Nephron progenitor cell (in vitro differentiated cells): ENCODE measurements at regions not wholly inside any gene's neighbourhood (a gene's known extent, or its start where the extent isn't known, plus 50 kb on each side); places are given as distances from the start of the nearest gene placed in this dataset.
"Not testable (repeated sequence)": the region's sequence is repeated elsewhere in the genome, so short reads cannot be mapped to it uniquely, and the experiment has no call there.

Source experiments
- DNase-seq: peaks from one replicate; pipeline ENCODE4 v3.0.0; 2021
- H3K27ac Mint-ChIP-seq: 2 replicates; pipeline ENCODE4 v1.8.0; 2021; ENCODE audit warnings: mild to moderate bottlenecking, moderate library complexity, mixed read lengths
- H3K27me3 Mint-ChIP-seq: 2 replicates; pipeline ENCODE4 v1.8.0; 2021; ENCODE audit warnings: mild to moderate bottlenecking, low read depth, mixed read lengths; ENCODE audit not compliant: poor library complexity
- H3K36me3 Mint-ChIP-seq: 2 replicates; pipeline ENCODE4 v1.8.0; 2021; ENCODE audit warnings: low read depth, mixed read lengths
- H3K4me1 Mint-ChIP-seq: 2 replicates; pipeline ENCODE4 v1.8.0; 2021; ENCODE audit warnings: mixed read lengths
- H3K4me3 Mint-ChIP-seq: 2 replicates; pipeline ENCODE4 v1.8.0; 2021; ENCODE audit warnings: mild to moderate bottlenecking, moderate library complexity, mixed read lengths
- H3K9me3 Mint-ChIP-seq: 2 replicates; pipeline ENCODE4 v1.8.0; 2021; ENCODE audit warnings: mild to moderate bottlenecking, moderate library complexity, mixed read lengths
- TF ChIP-seq, protein P1 (sequence below): fragments of 200-600 bp; sonication (generic); IDR thresholded peaks from 2 replicates; pipeline ENCODE4 v1.5.0; 2021; ENCODE audit warnings: antibody characterized with exemption

DNA sequence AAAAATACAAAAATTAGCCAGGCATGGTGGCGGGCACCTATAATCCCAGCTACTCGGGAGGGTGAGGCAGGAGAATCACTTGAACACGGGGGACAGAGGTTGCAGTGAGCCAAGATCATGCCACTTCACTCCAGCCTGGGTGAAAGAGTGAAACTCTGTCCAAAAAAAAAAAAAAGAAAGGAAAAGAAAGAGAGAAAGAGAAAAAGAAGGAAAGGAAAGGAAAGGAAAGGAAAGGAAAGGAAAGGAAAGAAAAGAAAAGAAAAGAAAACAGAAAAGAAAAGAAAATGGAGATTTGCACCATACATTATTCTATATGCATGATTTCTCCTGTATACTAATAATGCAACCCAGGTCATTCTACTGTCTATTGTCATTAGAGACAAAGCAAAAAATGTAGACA is 421.5 kb downstream of the PCDH19 start:
- DNase-seq, H3K36me3 Mint-ChIP-seq, H3K27me3 Mint-ChIP-seq, H3K4me1 Mint-ChIP-seq, H3K4me3 Mint-ChIP-seq, H3K9me3 Mint-ChIP-seq, H3K27ac Mint-ChIP-seq: not testable (repeated sequence)

- DNase-seq, result no peak
- Mint-ChIP-seq H3K27ac (no peak overlapping the region), H3K27me3 (no peaks in the 10 kb centered on the region), H3K4me3 (no peak overlapping the region), H3K4me1 (no peaks in the 10 kb centered on the region), H3K36me3 (no peaks in the 10 kb centered on the region), H3K9me3 (no peaks in the 10 kb centered on the region)
- TF ChIP-seq, protein P1, sequence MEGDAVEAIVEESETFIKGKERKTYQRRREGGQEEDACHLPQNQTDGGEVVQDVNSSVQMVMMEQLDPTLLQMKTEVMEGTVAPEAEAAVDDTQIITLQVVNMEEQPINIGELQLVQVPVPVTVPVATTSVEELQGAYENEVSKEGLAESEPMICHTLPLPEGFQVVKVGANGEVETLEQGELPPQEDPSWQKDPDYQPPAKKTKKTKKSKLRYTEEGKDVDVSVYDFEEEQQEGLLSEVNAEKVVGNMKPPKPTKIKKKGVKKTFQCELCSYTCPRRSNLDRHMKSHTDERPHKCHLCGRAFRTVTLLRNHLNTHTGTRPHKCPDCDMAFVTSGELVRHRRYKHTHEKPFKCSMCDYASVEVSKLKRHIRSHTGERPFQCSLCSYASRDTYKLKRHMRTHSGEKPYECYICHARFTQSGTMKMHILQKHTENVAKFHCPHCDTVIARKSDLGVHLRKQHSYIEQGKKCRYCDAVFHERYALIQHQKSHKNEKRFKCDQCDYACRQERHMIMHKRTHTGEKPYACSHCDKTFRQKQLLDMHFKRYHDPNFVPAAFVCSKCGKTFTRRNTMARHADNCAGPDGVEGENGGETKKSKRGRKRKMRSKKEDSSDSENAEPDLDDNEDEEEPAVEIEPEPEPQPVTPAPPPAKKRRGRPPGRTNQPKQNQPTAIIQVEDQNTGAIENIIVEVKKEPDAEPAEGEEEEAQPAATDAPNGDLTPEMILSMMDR, result no peak
Measured at GRCh38 chrX:99973572-99974226, 436.4 kb downstream of the PCDH19 start.

DNA sequence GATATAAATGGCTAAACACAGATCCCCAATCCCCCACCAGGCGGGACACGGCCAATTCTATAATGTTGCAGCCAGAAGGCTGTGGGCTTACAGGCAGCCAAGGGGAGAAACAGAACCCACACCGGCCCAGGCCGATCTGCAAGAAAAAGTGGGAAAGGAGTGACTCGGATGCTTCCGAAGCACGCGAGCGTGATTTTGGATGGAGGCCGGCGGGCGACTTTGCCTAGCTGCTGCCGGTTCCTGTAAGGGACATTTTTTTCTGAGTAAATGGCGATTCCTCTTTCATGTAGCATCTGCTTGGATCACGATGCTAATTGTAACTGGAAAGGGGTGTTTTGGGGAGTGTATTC is 470.2 kb downstream of the PCDH19 start:
- no peaks in the 10 kb centered on the region for H3K27me3 Mint-ChIP-seq
- no peaks in the 10 kb centered on the region for H3K4me1 Mint-ChIP-seq
- H3K27ac Mint-ChIP-seq, result no peak overlapping the region
- no peaks in the 10 kb centered on the region for H3K9me3 Mint-ChIP-seq
- H3K36me3 Mint-ChIP-seq, result no peaks in the 10 kb centered on the region
- DNase-seq, result no peak
- TF ChIP-seq, protein P1, result no peak
- H3K4me3 Mint-ChIP-seq, result no peak overlapping the region

DNA sequence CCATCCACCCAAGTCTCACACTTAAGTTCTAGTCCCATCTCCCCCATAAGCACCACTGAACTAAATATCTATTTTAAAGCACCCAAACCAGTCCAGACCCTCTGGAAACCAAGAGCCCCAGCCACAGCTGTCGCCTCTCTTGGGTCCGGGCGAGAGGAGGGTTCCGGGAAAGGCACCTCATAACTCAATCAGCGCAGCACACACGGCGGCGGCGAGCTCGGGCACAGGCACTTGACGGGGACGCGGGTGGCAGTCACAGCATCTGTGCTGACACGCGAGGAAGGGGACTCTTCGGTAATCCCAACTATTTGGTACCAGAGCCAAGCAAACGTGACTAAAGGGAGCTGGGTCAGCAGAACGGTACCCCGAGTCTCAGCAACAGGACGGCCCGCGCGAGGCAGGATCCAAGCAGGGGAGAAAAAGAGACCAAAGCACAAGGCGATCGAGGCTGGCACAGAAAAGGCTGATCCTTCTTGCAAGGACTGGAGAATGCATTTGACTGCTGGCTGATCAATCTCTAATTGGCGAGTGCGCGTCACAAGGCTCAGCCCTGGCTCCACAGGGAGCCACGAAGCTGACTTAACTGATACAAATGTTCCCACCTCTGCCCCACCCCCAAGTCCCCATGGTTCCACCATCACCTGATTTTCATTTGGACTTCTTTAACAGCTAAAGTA is 470.7 kb downstream of the PCDH19 start:
- not testable (repeated sequence) for H3K27me3 Mint-ChIP-seq, H3K4me3 Mint-ChIP-seq, H3K27ac Mint-ChIP-seq, H3K9me3 Mint-ChIP-seq, DNase-seq, H3K36me3 Mint-ChIP-seq, H3K4me1 Mint-ChIP-seq

DNA sequence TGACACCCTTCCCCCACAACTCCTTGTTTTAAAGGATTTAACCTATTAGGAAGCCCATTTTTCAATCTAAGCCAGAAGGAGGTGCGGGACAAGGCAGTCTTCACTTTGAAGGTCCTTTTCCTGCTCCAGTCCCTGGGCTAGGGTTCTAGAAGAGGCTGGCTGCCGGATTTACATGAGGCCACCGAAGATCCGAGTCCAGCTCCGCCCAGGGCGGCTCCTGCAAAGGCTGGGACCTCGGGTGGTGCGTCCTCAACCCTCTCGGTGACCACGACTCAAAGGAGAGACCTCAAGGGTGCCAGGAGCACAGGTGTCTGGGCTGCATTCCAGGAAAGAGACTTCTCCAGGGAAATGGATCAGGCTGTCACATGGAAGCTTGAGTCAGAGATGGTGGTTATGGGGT is 471.6 kb downstream of the PCDH19 start:
- H3K27me3 Mint-ChIP-seq, result no peaks in the 10 kb centered on the region
- TF ChIP-seq, protein P1, result no peak
- H3K4me3 Mint-ChIP-seq, result no peak overlapping the region
- no peak for DNase-seq
- no peaks in the 10 kb centered on the region for H3K36me3 Mint-ChIP-seq
- H3K9me3 Mint-ChIP-seq, result no peaks in the 10 kb centered on the region
- no peaks in the 10 kb centered on the region for H3K4me1 Mint-ChIP-seq
- no peak overlapping the region for H3K27ac Mint-ChIP-seq

- no peak overlapping the region for H3K4me3 Mint-ChIP-seq
- H3K9me3 Mint-ChIP-seq, result no peaks in the 10 kb centered on the region
- peaks cover 4% of the 10 kb centered on the region for H3K27me3 Mint-ChIP-seq
- H3K4me1 Mint-ChIP-seq, result no peaks in the 10 kb centered on the region
- DNase-seq, result no peak
- TF ChIP-seq, protein P1, result no peak
- no peak overlapping the region for H3K27ac Mint-ChIP-seq
- no peaks in the 10 kb centered on the region for H3K36me3 Mint-ChIP-seq
Measured at GRCh38 chrX:99933865-99934264, 476.2 kb downstream of the PCDH19 start.

GRCh38 chrX:99914635-99915034 is 495.4 kb downstream of the PCDH19 start:
- H3K4me1 Mint-ChIP-seq, result peaks cover 25% of the 10 kb centered on the region
- H3K9me3 Mint-ChIP-seq, result no peaks in the 10 kb centered on the region
- no peak for DNase-seq
- H3K4me3 Mint-ChIP-seq, result no peak overlapping the region
- TF ChIP-seq, protein P1, result no peak
- H3K36me3 Mint-ChIP-seq, result no peaks in the 10 kb centered on the region
- H3K27me3 Mint-ChIP-seq, result no peaks in the 10 kb centered on the region
- no peak overlapping the region for H3K27ac Mint-ChIP-seq
